Thyroid gland (tissue), 4 donors: ENCODE measurements at regions not wholly inside any gene's neighbourhood (a gene's known extent, or its start where the extent isn't known, plus 50 kb on each side); places are given as distances from the start of the nearest gene placed in this dataset.
"Not testable (repeated sequence)": the region's sequence is repeated elsewhere in the genome, so short reads cannot be mapped to it uniquely, and the experiment has no call there.

ENCODE experiments used
- CTCF ChIP-seq, 6 experiments: fragments of 200-600 bp in 3 of 6; fragments of 450-650 bp in 3 of 6; sonication (generic) in 3 of 6; IDR thresholded peaks; one replicate each; pipeline ENCODE4 v1.5.1; 2016 to 2019; ENCODE audit warnings: antibody characterized with exemption in 6 of 6, mild to moderate bottlenecking in 2 of 6, inconsistent platforms in 1 of 6, moderate library complexity in 1 of 6
- POLR2A ChIP-seq, 2 donors: fragments of 450-650 bp; IDR thresholded peaks; one replicate each; pipeline ENCODE4 v1.6.1; 2017; ENCODE audit warnings: antibody characterized with exemption in 2 of 2, mild to moderate bottlenecking in 2 of 2, moderate library complexity in 1 of 2

- not testable (repeated sequence) for TF ChIP-seq POLR2A, CTCF (IDR thresholded peaks at IDR 0.05)
Measured at GRCh38 chr4:33740871-33741270, 2503.4 kb downstream of the ARAP2 start.
